OCI-LY7 (cell line): ENCODE measurements at regions not wholly inside any gene's neighbourhood (a gene's known extent, or its start where the extent isn't known, plus 50 kb on each side); places are given as distances from the start of the nearest gene placed in this dataset.

Experiments
- BruUV-seq: library from RNA; stranded (reverse); fragments of 400-500 nt; replicated peaks from 2 replicates; lab custom pipeline; 2021; lab: Mats Ljungman, UMichigan
- CTCF ChIA-PET: fragments of 300-600 bp; sonication (Branson Sonifier 250); formaldehyde crosslinking; loops from one replicate; lab custom pipeline; 2022; ENCODE audit warnings: antibody characterized with exemption; ENCODE audit not compliant: unreplicated experiment; lab: Charles Lee
- POLR2A ChIA-PET: fragments of 300-600 bp; sonication (Branson Sonifier 250); formaldehyde crosslinking; loops from one replicate; lab custom pipeline; 2022; ENCODE audit warnings: antibody characterized with exemption; lab: Charles Lee
- DNase-seq: peaks from one replicate; pipeline ENCODE4 v3.0.0-alpha.2; 2015; ENCODE audit warnings: low spot score
- H2AFZ ChIP-seq: fragments of 200-600 bp; sonication (generic), shearing (Covaris generic); 2 replicates; pipeline ENCODE4 v1.6.1; 2014; ENCODE audit warnings: mild to moderate bottlenecking, antibody characterized with exemption, low read length, moderate library complexity
- H3K27ac ChIP-seq: fragments of 200-600 bp; sonication (generic); 2 replicates; pipeline ENCODE4 v1.5.1; 2014; ENCODE audit warnings: mixed run types, low read depth, mild to moderate bottlenecking, moderate library complexity, low read length, inconsistent platforms; ENCODE audit not compliant: poor library complexity, severe bottlenecking
- H3K36me3 ChIP-seq: fragments of 200-600 bp; sonication (generic); 2 replicates; pipeline ENCODE4 v1.6.1; 2014; ENCODE audit warnings: mild to moderate bottlenecking, antibody characterized with exemption, low read length, moderate library complexity, mixed read lengths; ENCODE audit not compliant: insufficient read depth
- H3K4me1 ChIP-seq: fragments of 200-600 bp; sonication (generic); 2 replicates; pipeline ENCODE4 v1.5.1; 2014; ENCODE audit warnings: mild to moderate bottlenecking, low read length; ENCODE audit not compliant: insufficient read depth, poor library complexity, severe bottlenecking
- H3K4me2 ChIP-seq: fragments of 200-600 bp; sonication (generic); 2 replicates; pipeline ENCODE4 v1.6.1; 2014; ENCODE audit warnings: mild to moderate bottlenecking, low read length
- H3K4me3 ChIP-seq: fragments of 200-600 bp; sonication (generic); 2 replicates; pipeline ENCODE4 v1.5.1; 2014; ENCODE audit warnings: mild to moderate bottlenecking, low read depth, low read length; ENCODE audit not compliant: poor library complexity, severe bottlenecking
- H3K79me2 ChIP-seq: fragments of 200-600 bp; sonication (generic); 2 replicates; pipeline ENCODE4 v1.6.1; 2016; ENCODE audit warnings: low read depth, mild to moderate bottlenecking, low read length, moderate library complexity, mixed read lengths; ENCODE audit not compliant: insufficient read depth
- H3K9me2 ChIP-seq: fragments of 200-600 bp; sonication (generic); 2 replicates; pipeline ENCODE4 v1.6.1; 2016; ENCODE audit warnings: mild to moderate bottlenecking, low read length, mixed read lengths; ENCODE audit not compliant: insufficient read depth
- H3K9me3 ChIP-seq: fragments of 200-600 bp; sonication (generic); 2 replicates; pipeline ENCODE4 v1.6.1; 2014; ENCODE audit warnings: mild to moderate bottlenecking, mixed run types, low read length, mixed read lengths
- H4K20me1 ChIP-seq: fragments of 200-600 bp; sonication (generic); 2 replicates; pipeline ENCODE4 v1.6.1; 2014; ENCODE audit warnings: mild to moderate bottlenecking, antibody characterized with exemption, low read length, moderate library complexity, mixed read lengths; ENCODE audit not compliant: insufficient read depth
- EZH2phosphoT487 ChIP-seq: fragments of 200-600 bp; sonication (generic); IDR thresholded peaks from 2 replicates; pipeline ENCODE4 v1.6.1; 2018; ENCODE audit warnings: low read depth, borderline replicate concordance, mild to moderate bottlenecking, mixed run types, antibody characterized with exemption, low read length, moderate library complexity, mixed read lengths
- intact Hi-C: fragments of 100-400 bp; cut with micrococcal nuclease; formaldehyde crosslinking; loops from one replicate; pipeline ENCODE4 v1.10.0; 2022; ENCODE audit not compliant: unreplicated experiment
- TF ChIP-seq, protein P1 (sequence below): fragments of 200-600 bp; sonication (generic); conservative IDR thresholded peaks from 2 replicates; pipeline ENCODE4 v1.5.1; 2014; ENCODE audit warnings: mild to moderate bottlenecking, antibody characterized with exemption, low read length, moderate library complexity, mixed read lengths

DNA sequence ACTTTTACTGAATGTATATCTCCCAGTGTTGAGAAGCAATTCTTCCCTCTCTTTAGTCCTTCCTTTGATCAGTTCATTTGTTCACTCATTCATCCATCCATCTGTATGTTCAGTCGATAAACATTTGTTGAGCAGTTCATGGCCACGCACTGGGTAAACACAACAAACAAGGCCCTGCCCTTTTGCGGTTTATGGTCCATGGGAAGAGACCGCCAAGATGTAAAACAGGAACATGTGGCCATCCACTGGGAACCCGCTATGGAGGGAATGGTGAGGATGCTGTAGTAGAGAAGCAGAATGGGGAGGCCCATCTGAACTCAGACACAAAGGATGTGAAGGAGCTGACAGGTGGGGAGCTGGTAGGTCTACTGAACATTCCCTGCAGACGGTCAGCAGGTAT is 102.7 kb upstream of the SPRY4 start:
- Histone ChIP-seq H3K27ac (no peak overlapping the region), H2AFZ (no peak overlapping the region), H3K4me1 (no peaks in the 10 kb centered on the region), H3K9me2 (no peaks in the 10 kb centered on the region), H3K4me2 (no peak overlapping the region), H3K9me3 (no peaks in the 10 kb centered on the region), H4K20me1 (no peaks in the 10 kb centered on the region), H3K36me3 (no peaks in the 10 kb centered on the region), H3K4me3 (no peak overlapping the region), H3K79me2 (no peaks in the 10 kb centered on the region)
- TF ChIP-seq EZH2phosphoT487 = no peak
- TF ChIP-seq, protein P1, sequence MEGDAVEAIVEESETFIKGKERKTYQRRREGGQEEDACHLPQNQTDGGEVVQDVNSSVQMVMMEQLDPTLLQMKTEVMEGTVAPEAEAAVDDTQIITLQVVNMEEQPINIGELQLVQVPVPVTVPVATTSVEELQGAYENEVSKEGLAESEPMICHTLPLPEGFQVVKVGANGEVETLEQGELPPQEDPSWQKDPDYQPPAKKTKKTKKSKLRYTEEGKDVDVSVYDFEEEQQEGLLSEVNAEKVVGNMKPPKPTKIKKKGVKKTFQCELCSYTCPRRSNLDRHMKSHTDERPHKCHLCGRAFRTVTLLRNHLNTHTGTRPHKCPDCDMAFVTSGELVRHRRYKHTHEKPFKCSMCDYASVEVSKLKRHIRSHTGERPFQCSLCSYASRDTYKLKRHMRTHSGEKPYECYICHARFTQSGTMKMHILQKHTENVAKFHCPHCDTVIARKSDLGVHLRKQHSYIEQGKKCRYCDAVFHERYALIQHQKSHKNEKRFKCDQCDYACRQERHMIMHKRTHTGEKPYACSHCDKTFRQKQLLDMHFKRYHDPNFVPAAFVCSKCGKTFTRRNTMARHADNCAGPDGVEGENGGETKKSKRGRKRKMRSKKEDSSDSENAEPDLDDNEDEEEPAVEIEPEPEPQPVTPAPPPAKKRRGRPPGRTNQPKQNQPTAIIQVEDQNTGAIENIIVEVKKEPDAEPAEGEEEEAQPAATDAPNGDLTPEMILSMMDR = no peak
- POLR2A ChIA-PET = interaction anchor here (0.6 kb wide), 1 partner anchor 306 kb away, joined by 3 read pairs; no protein-coding TSS in a partner anchor
- CTCF ChIA-PET = no interaction called here
- no peak for DNase-seq
- no TSS peak for BruUV-seq
- intact Hi-C loops = no loop called here

DNA sequence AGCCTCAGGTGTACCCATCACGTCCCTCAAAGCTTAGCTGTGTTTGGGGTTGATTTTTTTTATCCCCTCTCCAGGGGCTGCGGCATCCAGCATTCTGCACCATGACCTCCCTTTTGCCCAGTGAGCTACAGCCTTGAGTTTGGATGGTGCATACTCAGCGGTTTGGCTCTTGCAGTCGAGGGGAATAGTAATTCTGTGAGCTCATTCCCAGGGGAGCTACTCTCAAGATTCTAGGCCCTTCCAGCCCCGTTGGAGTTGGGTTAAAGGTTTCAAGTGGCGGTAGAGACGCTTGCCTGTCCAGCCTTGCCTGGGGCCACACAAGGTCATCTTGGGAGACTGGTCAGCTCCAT is 102.2 kb upstream of the SPRY4 start:
- no TSS peak for BruUV-seq
- TF ChIP-seq, protein P1 = no peak
- ChIA-PET POLR2A (no interaction called here), CTCF (no interaction called here)
- Histone ChIP-seq H3K27ac (no peak overlapping the region), H2AFZ (no peak overlapping the region), H3K79me2 (no peaks in the 10 kb centered on the region), H3K4me2 (no peak overlapping the region), H3K9me2 (no peaks in the 10 kb centered on the region), H3K4me1 (no peaks in the 10 kb centered on the region), H3K9me3 (no peaks in the 10 kb centered on the region), H3K4me3 (no peak overlapping the region), H3K36me3 (no peaks in the 10 kb centered on the region), H4K20me1 (no peaks in the 10 kb centered on the region)
- no peak for DNase-seq
- intact Hi-C loops = no loop called here

DNA sequence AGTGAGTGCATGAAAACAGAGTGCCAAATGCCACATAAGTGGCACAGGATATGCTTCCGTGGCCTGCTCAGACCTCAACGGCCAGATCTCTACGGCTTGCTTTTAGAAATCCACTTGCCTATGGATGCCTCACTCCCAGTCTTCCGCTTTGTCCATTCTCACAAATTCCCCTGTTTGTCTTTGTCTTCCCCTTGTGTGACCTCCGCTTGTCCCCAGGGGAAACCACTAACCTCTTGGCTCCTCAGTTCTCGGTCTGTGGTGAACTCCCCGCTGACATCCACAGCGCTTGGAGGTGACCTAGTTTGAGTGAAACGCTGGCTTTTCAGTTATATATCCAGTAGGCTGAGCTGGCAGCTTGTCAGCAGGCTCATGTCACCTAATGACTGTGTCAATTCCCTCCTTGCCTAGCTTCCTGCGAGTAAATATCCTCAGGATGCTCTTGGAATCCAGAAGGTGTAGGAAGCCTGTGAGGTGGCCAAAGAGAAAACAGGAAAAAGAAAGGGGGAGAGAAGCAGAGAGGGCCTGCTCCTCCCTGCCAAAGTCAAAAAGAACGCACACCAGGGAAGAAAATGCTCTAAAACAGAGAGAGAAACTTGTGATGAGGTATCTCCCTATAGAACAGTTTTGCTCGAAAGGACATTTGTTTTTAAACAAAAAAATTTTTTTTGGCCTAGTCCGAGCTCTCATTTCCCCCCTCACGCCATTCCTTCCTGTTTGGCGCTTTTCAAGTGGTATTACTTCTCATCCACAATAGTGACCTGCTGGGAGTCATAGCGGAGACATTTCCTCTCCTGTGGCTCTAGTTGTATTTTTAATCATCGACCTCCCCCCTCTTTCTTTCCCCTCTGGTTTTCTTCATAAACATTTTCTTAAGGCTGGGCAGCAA is 101.6 kb upstream of the SPRY4 start:
- H3K27ac ChIP-seq = no peak overlapping the region
- POLR2A ChIA-PET = no interaction called here
- DNase-seq = no peak

More for the DNA sequence above, 101.6 kb upstream of the SPRY4 start:
- H3K4me1 ChIP-seq = no peaks in the 10 kb centered on the region
- H3K36me3 ChIP-seq = no peaks in the 10 kb centered on the region
- no peak overlapping the region for H3K4me3 ChIP-seq
- no peaks in the 10 kb centered on the region for H4K20me1 ChIP-seq
- H3K9me2 ChIP-seq = no peaks in the 10 kb centered on the region
- no peaks in the 10 kb centered on the region for H3K9me3 ChIP-seq
- H3K4me2 ChIP-seq = no peak overlapping the region
- CTCF ChIA-PET = no interaction called here
- TF ChIP-seq, protein P1 = no peak
- no peak for TF ChIP-seq EZH2phosphoT487
- H2AFZ ChIP-seq = no peak overlapping the region
- H3K79me2 ChIP-seq = no peaks in the 10 kb centered on the region
- intact Hi-C loops = no loop called here
- BruUV-seq = no TSS peak
